Upper lobe of right lung (tissue), 1 donor: ENCODE measurements at regions not wholly inside any gene's neighbourhood (a gene's known extent, or its start where the extent isn't known, plus 50 kb on each side); places are given as distances from the start of the nearest gene placed in this dataset.
"Not testable (repeated sequence)": the region's sequence is repeated elsewhere in the genome, so short reads cannot be mapped to it uniquely, and the experiment has no call there.

Source experiments
- ATAC-seq: fragments of 200-7000 bp; cut with Tn5 transposase; one replicate; pipeline ENCODE4 v1.9.1; 2020; ENCODE audit warnings: mild to moderate bottlenecking, moderate library complexity
- DNase-seq: peaks from one replicate; pipeline ENCODE4 v3.0.0-alpha.2; 2020
- H3K27ac ChIP-seq: fragments of 200-600 bp; one replicate; pipeline ENCODE4 v1.8.0; 2022
- H3K27me3 ChIP-seq: fragments of 200-600 bp; one replicate; pipeline ENCODE4 v1.8.0; 2022; ENCODE audit warnings: mild to moderate bottlenecking
- H3K36me3 ChIP-seq: fragments of 200-600 bp; one replicate; pipeline ENCODE4 v1.8.0; 2022
- H3K4me1 ChIP-seq: fragments of 200-600 bp; one replicate; pipeline ENCODE4 v1.8.0; 2022
- H3K4me3 ChIP-seq: fragments of 200-600 bp; one replicate; pipeline ENCODE4 v1.8.0; 2022; ENCODE audit warnings: mild to moderate bottlenecking
- H3K9me3 ChIP-seq: fragments of 200-600 bp; one replicate; pipeline ENCODE4 v1.8.0; 2022
- intact Hi-C: fragments of 100-400 bp; cut with DNase I; formaldehyde crosslinking; loops from one replicate; pipeline ENCODE4 v1.11.0; 2022
- TF ChIP-seq, protein P1 (sequence below): fragments of 200-600 bp; IDR thresholded peaks from one replicate; pipeline ENCODE4 v1.8.0; 2022; ENCODE audit warnings: antibody characterized with exemption
- donor health status: DM: no; HTN: yes; CAD: no; lungs with severe emphysema.

DNA sequence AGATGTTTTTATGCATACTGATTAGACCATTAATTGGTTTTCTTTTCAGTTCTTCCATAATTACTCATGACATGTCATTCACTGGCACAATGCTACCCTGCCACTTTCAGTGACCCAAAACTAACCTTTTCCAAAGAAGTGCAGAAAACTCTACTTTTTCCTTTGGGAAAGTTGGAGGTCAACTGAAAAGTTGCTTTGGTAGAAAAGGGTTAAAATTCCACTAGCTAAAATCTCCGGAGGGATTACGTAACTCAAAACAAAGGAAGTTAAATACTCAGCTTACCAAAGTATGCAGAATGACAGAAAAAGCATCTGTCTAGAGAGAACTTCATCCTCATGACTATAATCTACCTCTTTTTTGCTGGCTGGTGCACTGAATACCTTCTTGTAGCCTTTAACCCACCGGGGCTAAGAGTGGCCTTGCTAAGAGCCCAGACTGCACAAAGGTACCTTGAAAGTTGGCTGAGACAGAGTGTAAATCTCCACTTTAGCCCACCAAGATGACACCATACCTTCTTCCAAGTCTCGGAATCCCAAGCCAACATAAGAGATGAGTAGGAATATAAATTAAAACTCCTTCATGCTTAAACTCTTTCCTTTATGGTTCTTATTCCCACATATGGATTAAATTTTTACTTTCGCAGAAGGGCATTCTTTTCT lies 1099.5 kb upstream of the INTU start:
- intact Hi-C loops, result no loop called here
- Histone ChIP-seq H3K27me3 (no peaks in the 10 kb centered on the region), H3K27ac (no peak overlapping the region), H3K9me3 (no peaks in the 10 kb centered on the region), H3K4me1 (no peaks in the 10 kb centered on the region), H3K4me3 (no peak overlapping the region), H3K36me3 (no peaks in the 10 kb centered on the region)
- DNase-seq (no peak), ATAC-seq (no peak)
- TF ChIP-seq, protein P1, sequence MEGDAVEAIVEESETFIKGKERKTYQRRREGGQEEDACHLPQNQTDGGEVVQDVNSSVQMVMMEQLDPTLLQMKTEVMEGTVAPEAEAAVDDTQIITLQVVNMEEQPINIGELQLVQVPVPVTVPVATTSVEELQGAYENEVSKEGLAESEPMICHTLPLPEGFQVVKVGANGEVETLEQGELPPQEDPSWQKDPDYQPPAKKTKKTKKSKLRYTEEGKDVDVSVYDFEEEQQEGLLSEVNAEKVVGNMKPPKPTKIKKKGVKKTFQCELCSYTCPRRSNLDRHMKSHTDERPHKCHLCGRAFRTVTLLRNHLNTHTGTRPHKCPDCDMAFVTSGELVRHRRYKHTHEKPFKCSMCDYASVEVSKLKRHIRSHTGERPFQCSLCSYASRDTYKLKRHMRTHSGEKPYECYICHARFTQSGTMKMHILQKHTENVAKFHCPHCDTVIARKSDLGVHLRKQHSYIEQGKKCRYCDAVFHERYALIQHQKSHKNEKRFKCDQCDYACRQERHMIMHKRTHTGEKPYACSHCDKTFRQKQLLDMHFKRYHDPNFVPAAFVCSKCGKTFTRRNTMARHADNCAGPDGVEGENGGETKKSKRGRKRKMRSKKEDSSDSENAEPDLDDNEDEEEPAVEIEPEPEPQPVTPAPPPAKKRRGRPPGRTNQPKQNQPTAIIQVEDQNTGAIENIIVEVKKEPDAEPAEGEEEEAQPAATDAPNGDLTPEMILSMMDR, result no peak

DNA sequence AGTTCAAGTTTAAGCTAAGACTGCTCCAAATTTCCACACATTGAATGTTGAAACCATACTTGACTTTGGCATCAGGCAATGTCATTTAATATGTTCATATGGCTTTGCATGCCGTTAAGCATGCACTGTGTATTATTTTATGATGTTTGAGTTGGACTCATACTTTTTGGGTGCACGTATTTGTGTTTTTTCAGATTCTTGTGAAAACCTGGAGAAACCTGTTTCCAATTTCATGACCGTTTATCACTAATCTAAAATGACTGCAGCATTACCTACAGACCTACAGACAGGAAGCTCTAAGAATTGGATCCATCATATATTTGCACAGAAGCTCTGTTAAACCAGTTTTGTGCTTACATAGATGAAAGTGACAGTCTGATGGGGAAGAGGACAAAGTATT lies 1093.0 kb upstream of the INTU start:
- ATAC-seq (no peak), DNase-seq (no peak)
- Histone ChIP-seq H3K27ac (no peak overlapping the region), H3K4me1 (no peaks in the 10 kb centered on the region), H3K36me3 (no peaks in the 10 kb centered on the region), H3K4me3 (no peak overlapping the region), H3K9me3 (no peaks in the 10 kb centered on the region), H3K27me3 (no peaks in the 10 kb centered on the region)
- TF ChIP-seq, protein P1, result no peak
- intact Hi-C loops, result no loop called here

DNA sequence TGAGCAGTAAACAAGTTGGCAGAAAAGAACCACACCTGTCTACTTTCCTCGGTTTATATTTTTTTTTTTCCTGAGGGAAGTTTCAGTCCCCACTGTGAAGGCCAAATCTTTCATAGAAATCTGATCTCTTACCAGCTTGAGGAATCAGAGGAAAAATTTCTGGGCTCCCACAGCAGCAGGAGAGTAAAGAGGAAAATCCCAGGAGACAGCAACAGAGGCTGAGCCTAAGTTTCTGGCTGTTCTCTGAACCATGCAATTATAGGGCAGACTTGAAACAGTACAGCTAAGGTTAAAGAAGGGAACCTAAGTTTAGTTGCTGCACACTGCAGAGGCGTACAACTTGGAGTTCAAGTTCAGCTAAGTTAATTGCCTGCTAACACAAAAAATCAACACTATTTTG lies 1090.9 kb upstream of the INTU start:
- H3K36me3 ChIP-seq, result no peaks in the 10 kb centered on the region
- intact Hi-C loops, result no loop called here
- DNase-seq, result no peak

DNA sequence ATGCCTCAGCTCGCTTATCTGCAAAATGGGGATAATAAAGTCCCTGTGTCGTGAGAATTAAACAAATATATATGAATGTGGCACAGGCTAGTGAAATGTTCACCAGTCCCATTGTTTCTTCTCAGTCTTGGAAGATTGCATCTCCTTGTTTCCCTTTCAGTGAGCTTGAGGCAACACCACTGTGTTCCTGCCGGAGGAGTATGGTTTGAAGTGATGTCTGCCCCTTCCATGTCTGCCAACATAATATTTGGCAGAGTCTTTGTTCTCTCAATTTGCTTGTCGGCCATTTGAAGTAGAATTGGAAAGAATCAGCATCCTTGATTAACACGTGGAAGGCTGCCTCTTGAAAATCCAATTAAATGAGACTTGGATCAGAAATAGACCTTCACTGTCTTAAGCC lies 1088.5 kb upstream of the INTU start:
- no peaks in the 10 kb centered on the region for H3K36me3 ChIP-seq
- no peak overlapping the region for H3K27ac ChIP-seq
- H3K9me3 ChIP-seq, result no peaks in the 10 kb centered on the region
- no peaks in the 10 kb centered on the region for H3K4me1 ChIP-seq
- no peaks in the 10 kb centered on the region for H3K27me3 ChIP-seq
- ATAC-seq (no peak), DNase-seq (no peak)
- TF ChIP-seq, protein P1, result no peak
- H3K4me3 ChIP-seq, result no peak overlapping the region
- intact Hi-C loops, result no loop called here

More for the DNA sequence above, 1090.9 kb upstream of the INTU start:
- no peak for ATAC-seq
- no peaks in the 10 kb centered on the region for H3K27me3 ChIP-seq
- no peak overlapping the region for H3K27ac ChIP-seq
- H3K9me3 ChIP-seq, result no peaks in the 10 kb centered on the region
- no peak overlapping the region for H3K4me3 ChIP-seq
- TF ChIP-seq, protein P1, result no peak
- H3K4me1 ChIP-seq, result no peaks in the 10 kb centered on the region

DNA sequence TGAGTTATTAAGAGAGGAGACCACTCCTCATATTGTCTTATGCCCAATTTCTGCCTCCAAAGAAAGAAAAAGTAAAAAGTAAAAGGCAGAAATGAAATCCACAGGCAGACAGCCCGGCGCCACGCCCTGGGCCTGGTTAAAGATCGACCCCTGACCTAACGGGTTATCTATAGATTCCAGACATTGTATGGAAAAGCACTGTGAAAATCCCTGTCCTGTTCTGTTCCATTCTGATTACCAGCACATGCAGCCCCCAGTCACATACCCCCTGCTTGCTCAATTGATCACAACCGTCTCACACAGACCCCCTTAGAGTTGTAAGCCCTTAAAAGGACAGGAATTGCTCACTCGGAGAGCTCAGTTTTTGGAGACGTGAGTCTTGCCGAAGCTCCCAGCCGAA lies 1086.6 kb upstream of the INTU start:
- H3K27ac ChIP-seq, ATAC-seq, H3K4me1 ChIP-seq, H3K4me3 ChIP-seq, DNase-seq, intact Hi-C loops, H3K9me3 ChIP-seq, H3K36me3 ChIP-seq, H3K27me3 ChIP-seq: not testable (repeated sequence)

DNA sequence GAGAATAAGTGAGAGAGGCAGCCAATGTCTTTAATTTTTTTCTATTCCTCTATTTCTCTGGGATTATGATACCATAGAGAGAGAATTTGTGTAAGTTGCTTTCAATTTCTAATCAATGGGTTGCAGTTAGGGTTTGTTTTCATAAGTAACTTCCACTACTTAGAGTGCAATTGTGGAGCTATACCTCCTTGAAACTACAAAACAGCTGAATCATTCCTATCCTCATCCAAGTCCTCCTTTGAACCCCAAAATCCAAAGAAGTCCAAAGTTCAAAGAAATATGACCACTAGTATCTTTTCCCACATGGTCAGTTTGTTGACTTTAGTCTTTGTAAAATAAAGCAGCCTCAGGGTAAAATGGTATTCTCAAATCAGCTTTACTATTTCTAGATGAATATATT lies 1085.4 kb upstream of the INTU start:
- no peaks in the 10 kb centered on the region for H3K9me3 ChIP-seq
- no peak for ATAC-seq
- no peaks in the 10 kb centered on the region for H3K36me3 ChIP-seq
- H3K4me1 ChIP-seq, result no peaks in the 10 kb centered on the region
- intact Hi-C loops, result no loop called here
- TF ChIP-seq, protein P1, result no peak
- H3K4me3 ChIP-seq, result no peak overlapping the region
- H3K27ac ChIP-seq, result no peak overlapping the region
- no peak for DNase-seq
- no peaks in the 10 kb centered on the region for H3K27me3 ChIP-seq
